ENCODE measurements at regions not wholly inside any gene's neighbourhood (a gene's known extent, or its start where the extent isn't known, plus 50 kb on each side); places are given as distances from the start of the nearest gene placed in this dataset.
A peak's percentile ranks its signal among the peaks of the same experiment; 100 is the strongest.

DNA sequence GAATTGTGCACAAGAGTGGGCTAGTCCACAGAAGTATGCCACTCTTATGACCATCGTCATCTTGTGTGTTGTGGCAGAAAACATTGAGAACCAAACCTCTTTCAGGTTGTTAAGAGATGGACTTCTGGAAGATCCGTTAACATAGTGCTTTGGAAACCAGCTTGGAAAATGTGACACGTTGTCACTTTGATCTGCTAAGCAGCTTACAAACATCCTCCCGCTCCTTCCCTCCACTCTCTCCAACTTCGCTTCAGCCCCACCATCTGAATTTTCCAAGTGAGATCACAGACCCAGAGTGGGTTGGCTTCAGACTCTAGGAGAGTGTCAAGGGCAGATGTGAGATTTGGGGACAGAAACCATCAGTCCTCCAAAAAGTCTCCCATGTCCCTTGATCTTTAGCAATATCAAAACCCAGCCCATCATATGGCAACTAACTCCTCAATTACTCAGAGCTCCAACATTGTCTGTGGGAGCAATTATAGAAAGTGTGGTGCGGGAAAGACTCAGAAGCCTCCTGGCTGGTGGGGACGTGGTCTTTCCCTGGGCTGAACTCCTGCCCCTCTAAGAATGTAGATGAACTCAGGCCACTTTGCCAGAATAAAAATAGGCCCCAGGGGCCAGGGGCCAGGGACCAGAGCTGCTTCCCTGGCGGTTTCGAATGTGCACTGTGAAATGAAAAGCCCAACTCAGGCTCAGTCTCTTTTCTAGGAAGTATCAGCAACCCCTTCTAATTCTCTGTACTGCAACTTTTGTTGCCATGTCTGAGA, 129.5 kb downstream of the SLC38A6 start:
- H3K36me3 ChIP-seq = no peaks in the 10 kb centered on the region
- no peaks in the 10 kb centered on the region for H3K27me3 ChIP-seq (ENCODE audit: insufficient read depth, low read depth, severe bottlenecking)
- TF ChIP-seq, protein P1, sequence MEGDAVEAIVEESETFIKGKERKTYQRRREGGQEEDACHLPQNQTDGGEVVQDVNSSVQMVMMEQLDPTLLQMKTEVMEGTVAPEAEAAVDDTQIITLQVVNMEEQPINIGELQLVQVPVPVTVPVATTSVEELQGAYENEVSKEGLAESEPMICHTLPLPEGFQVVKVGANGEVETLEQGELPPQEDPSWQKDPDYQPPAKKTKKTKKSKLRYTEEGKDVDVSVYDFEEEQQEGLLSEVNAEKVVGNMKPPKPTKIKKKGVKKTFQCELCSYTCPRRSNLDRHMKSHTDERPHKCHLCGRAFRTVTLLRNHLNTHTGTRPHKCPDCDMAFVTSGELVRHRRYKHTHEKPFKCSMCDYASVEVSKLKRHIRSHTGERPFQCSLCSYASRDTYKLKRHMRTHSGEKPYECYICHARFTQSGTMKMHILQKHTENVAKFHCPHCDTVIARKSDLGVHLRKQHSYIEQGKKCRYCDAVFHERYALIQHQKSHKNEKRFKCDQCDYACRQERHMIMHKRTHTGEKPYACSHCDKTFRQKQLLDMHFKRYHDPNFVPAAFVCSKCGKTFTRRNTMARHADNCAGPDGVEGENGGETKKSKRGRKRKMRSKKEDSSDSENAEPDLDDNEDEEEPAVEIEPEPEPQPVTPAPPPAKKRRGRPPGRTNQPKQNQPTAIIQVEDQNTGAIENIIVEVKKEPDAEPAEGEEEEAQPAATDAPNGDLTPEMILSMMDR (IDR thresholded peaks at IDR 0.05; ENCODE audit: low read depth, low read length) = no peak
- peaks cover 14% of the 10 kb centered on the region for H3K9me3 ChIP-seq (ENCODE audit: severe bottlenecking)
- H3K27ac ChIP-seq = no peak overlapping the region
- DNase-seq = peak; percentile 40
- no peak overlapping the region for H3K4me3 ChIP-seq (ENCODE audit: low read depth, low read length)

DNA sequence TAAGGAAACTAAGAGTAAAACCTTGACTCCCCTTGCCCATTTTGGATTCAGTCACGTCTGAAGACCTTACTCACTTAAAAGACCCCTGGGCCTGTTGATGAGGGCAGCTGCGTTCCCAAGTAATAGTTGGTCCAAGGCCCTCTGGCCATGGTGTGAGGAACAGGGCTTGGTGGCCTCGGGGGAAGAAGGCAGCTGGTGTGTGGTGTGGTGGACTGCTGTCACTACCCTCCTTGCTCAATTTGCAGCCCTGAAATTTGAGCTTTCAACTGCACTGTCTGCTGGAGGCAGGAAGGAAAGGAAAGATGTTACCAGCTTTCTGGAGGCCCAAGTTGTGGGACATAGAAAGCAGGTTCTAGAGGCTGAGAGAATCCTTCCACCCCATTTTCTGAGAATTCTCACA, 128.2 kb downstream of the SLC38A6 start:
- Histone ChIP-seq H3K27ac (no peak overlapping the region), H3K9me3 (ENCODE audit: severe bottlenecking) (peaks cover 7% of the 10 kb centered on the region), H3K27me3 (ENCODE audit: insufficient read depth, low read depth, severe bottlenecking) (no peaks in the 10 kb centered on the region), H3K4me3 (ENCODE audit: low read depth, low read length) (no peak overlapping the region), H3K36me3 (no peaks in the 10 kb centered on the region)
- DNase-seq = no peak
- TF ChIP-seq, protein P1 (IDR thresholded peaks at IDR 0.05; ENCODE audit: low read depth, low read length) = no peak

DNA sequence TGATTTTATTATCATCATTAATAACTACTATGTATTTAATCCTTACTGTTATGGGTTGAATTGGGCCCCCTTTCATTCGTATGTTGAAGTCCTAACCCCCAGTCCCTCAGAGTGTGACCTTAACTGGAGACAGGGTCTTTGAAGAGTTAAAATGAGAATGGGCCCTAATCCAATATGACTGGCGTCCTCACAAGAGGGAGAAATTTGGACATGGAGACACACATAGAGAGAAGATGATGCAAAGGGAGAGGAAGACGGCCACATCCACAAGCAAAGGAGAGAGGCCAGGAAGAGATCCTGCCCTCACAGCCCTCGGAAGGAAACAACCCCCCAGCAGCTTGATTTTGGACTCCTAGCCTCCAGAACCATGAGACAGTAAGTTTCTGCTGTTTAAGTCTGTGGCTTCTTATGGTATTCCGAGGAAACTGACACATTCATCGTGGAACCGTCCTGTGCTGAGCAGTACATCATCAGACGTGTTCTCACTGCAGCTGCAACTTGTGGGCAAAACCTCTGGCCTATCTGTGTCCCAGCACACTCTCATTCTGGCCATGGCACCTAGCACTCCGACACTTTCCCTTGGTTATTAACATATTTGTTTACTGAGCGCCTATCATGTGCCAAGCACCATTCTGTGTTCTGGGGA, 127.6 kb downstream of the SLC38A6 start:
- no peaks in the 10 kb centered on the region for H3K9me3 ChIP-seq (ENCODE audit: severe bottlenecking)

GRCh38 chr14:61107869-61108493, 126.9 kb downstream of the SLC38A6 start:
- TF ChIP-seq, protein P1 (IDR thresholded peaks at IDR 0.05; ENCODE audit: low read depth, low read length) = no peak
- no peaks in the 10 kb centered on the region for H3K36me3 ChIP-seq
- no peaks in the 10 kb centered on the region for H3K9me3 ChIP-seq (ENCODE audit: severe bottlenecking)
- H3K27ac ChIP-seq = no peak overlapping the region
- H3K4me3 ChIP-seq (ENCODE audit: low read depth, low read length) = no peak overlapping the region
- no peak for DNase-seq
- no peaks in the 10 kb centered on the region for H3K27me3 ChIP-seq (ENCODE audit: insufficient read depth, low read depth, severe bottlenecking)

More for the DNA sequence above, 127.6 kb downstream of the SLC38A6 start:
- TF ChIP-seq, protein P1 (IDR thresholded peaks at IDR 0.05; ENCODE audit: low read depth, low read length) = no peak
- H3K27ac ChIP-seq = no peak overlapping the region
- no peak overlapping the region for H3K4me3 ChIP-seq (ENCODE audit: low read depth, low read length)
- no peaks in the 10 kb centered on the region for H3K36me3 ChIP-seq
- DNase-seq = no peak
- no peaks in the 10 kb centered on the region for H3K27me3 ChIP-seq (ENCODE audit: insufficient read depth, low read depth, severe bottlenecking)

DNA sequence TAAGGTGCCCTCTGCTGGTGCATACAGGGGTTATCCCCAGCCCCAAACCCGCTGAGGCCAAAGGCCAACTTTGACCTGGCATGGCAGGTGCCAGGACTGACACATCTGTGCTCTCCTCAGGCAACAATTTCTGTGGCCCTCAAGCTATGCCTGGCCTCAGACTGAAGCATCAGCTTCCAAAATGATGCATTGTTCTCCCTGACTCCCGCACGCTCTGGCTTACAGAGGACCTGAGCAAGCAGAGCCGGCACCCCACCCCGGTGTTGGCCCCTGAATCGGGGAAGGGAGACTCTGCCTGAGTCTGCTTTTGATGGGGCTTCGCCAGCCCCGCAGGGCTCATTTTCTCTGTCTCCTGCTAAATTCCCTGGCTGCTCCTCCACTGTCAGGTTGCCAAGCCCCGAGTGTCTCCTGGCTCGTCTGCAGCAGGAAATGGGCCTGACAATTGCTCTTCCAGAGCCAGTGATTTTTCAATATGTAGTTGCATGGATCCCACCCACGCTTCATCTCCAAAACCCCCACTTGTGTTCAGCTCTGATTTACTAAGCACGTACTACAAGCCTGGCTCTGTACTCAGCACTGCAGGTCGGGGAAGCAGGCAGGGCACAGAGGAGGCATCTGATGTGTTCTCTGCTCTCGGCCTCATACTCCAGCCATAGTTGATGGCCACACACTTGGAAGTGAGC, 126.1 kb downstream of the SLC38A6 start:
- H3K9me3 ChIP-seq (ENCODE audit: severe bottlenecking) = no peaks in the 10 kb centered on the region
- TF ChIP-seq, protein P1 (IDR thresholded peaks at IDR 0.05; ENCODE audit: low read depth, low read length) = peak; percentile 52; the same call in 1 of the 2 replicates
- H3K27me3 ChIP-seq (ENCODE audit: insufficient read depth, low read depth, severe bottlenecking) = no peaks in the 10 kb centered on the region
- H3K27ac ChIP-seq = no peak overlapping the region
- H3K36me3 ChIP-seq = no peaks in the 10 kb centered on the region
- H3K4me3 ChIP-seq (ENCODE audit: low read depth, low read length) = no peak overlapping the region
- DNase-seq = no peak
